Mesendoderm (in vitro differentiated cells): ENCODE measurements at regions not wholly inside any gene's neighbourhood (a gene's known extent, or its start where the extent isn't known, plus 50 kb on each side); places are given as distances from the start of the nearest gene placed in this dataset. TPM values are rescaled to one million over a fixed set of nuclear protein-coding genes. Genes with fewer than 3 reads are reported as not detected.

ENCODE experiments used
- DNase-seq: peaks from one replicate; pipeline ENCODE4 v3.0.0; 2013
- H2AK5ac ChIP-seq: 2 replicates; pipeline ENCODE4 v1.6.1; 2013; ENCODE audit warnings: low read length, inconsistent platforms
- H2BK120ac ChIP-seq: 2 replicates; pipeline ENCODE4 v1.6.1; 2013; ENCODE audit warnings: low read depth, mild to moderate bottlenecking, low read length, moderate library complexity, mixed read lengths
- H2BK15ac ChIP-seq: replicated peaks from 2 replicates; pipeline ENCODE4 v1.6.1; 2013; ENCODE audit warnings: low read depth, mild to moderate bottlenecking, moderate library complexity
- H2BK5ac ChIP-seq: 2 replicates; pipeline ENCODE4 v1.6.1; 2013; ENCODE audit warnings: low read length, inconsistent platforms
- H3K18ac ChIP-seq: 2 replicates; pipeline ENCODE4 v1.6.1; 2013; ENCODE audit warnings: mild to moderate bottlenecking, low read length, mixed read lengths
- H3K23ac ChIP-seq: one replicate; pipeline ENCODE4 v1.6.1; 2013; ENCODE audit warnings: low read length
- H3K27ac ChIP-seq: 2 replicates; pipeline ENCODE4 v1.5.1; 2013; ENCODE audit warnings: low read depth, mild to moderate bottlenecking, inconsistent platforms, low read length, moderate library complexity
- H3K27me3 ChIP-seq: 2 replicates; pipeline ENCODE4 v1.6.1; 2013; ENCODE audit warnings: low read length, control low read depth, mild to moderate bottlenecking, inconsistent platforms; ENCODE audit not compliant: insufficient read depth, poor library complexity
- H3K36me3 ChIP-seq: 2 replicates; pipeline ENCODE4 v1.6.1; 2013; ENCODE audit warnings: low read length, inconsistent platforms; ENCODE audit not compliant: control insufficient read depth, insufficient read depth
- H3K4ac ChIP-seq: one replicate; pipeline ENCODE4 v1.6.1; 2013; ENCODE audit warnings: low read depth, mild to moderate bottlenecking, low read length, moderate library complexity
- H3K4me1 ChIP-seq: 2 replicates; pipeline ENCODE4 v1.6.1; 2013; ENCODE audit warnings: low read depth, low read length, inconsistent platforms; ENCODE audit not compliant: control insufficient read depth
- H3K4me2 ChIP-seq: 2 replicates; pipeline ENCODE4 v1.6.1; 2013; ENCODE audit warnings: low read length
- H3K4me3 ChIP-seq: 2 replicates; pipeline ENCODE4 v1.5.1; 2013; ENCODE audit warnings: mild to moderate bottlenecking, low read length
- H3K56ac ChIP-seq: one replicate; pipeline ENCODE4 v1.6.1; 2013; ENCODE audit warnings: low read length
- H3K79me1 ChIP-seq: 2 replicates; pipeline ENCODE4 v1.6.1; 2013; ENCODE audit warnings: low read length, inconsistent platforms
- H3K79me2 ChIP-seq: 2 replicates; pipeline ENCODE4 v1.6.1; 2013; ENCODE audit warnings: mild to moderate bottlenecking, low read length; ENCODE audit not compliant: control insufficient read depth, insufficient read depth
- H3K9ac ChIP-seq: 2 replicates; pipeline ENCODE4 v1.6.1; 2013; ENCODE audit warnings: low read length, inconsistent platforms
- H4K5ac ChIP-seq: one replicate; pipeline ENCODE4 v1.6.1; 2013; ENCODE audit warnings: low read length
- H4K8ac ChIP-seq: one replicate; pipeline ENCODE4 v1.6.1; 2013; ENCODE audit warnings: low read depth, mild to moderate bottlenecking, control low read depth, low read length, moderate library complexity
- WGBS: extraction: QIAGEN DNeasy Blood & Tissue Kit; methylation state at CpG from one replicate; pipeline ENCODE4 v1.1.7; 2013; ENCODE audit warnings: low lambda C conversion rate, missing lambda C conversion rate; ENCODE audit not compliant: insufficient coverage; ENCODE audit errors: extremely low coverage; 5-methylcytosine and 5-hydroxymethylcytosine counted together
- small RNA-seq: library from polyadenylated mRNA; stranded (forward); fragments of <200 nt; extraction: miRNeasy Mini kit (QIAGEN cat#:217004); gene quantifications from one replicate; pipeline ENCODE3, GENCODE V24; 2013; ENCODE audit not compliant: insufficient read depth

- Histone ChIP-seq H3K4ac (no peak overlapping the region), H3K23ac (no peak overlapping the region), H4K5ac (no peak overlapping the region), H3K4me1 (no peaks in the 10 kb centered on the region), H3K4me2 (no peak overlapping the region), H3K4me3 (no peak overlapping the region), H3K79me1 (no peaks in the 10 kb centered on the region), H2BK120ac (no peak overlapping the region), H3K27ac (no peak overlapping the region), H3K36me3 (no peaks in the 10 kb centered on the region), H3K79me2 (no peaks in the 10 kb centered on the region), H4K8ac (no peak overlapping the region), H2AK5ac (no peak overlapping the region), H3K18ac (no peak overlapping the region), H3K27me3 (no peaks in the 10 kb centered on the region), H3K9ac (no peak overlapping the region), H2BK5ac (no peak overlapping the region), H2BK15ac (no peak overlapping the region), H3K56ac (no peak overlapping the region)
- no peak for DNase-seq
- no CpG with 5 or more reads among the region's 6 CpGs for WGBS
Observed at GRCh38 chr2:8628866-8629209, 53.0 kb upstream of the ID2 start.

- Histone ChIP-seq H3K4me2 (no peak overlapping the region), H3K9ac (no peak overlapping the region), H2BK5ac (no peak overlapping the region), H4K8ac (no peak overlapping the region), H3K56ac (no peak overlapping the region), H3K4me1 (no peaks in the 10 kb centered on the region), H3K23ac (no peak overlapping the region), H3K79me1 (no peaks in the 10 kb centered on the region), H3K27me3 (no peaks in the 10 kb centered on the region), H3K18ac (no peak overlapping the region), H2BK120ac (no peak overlapping the region), H3K79me2 (no peaks in the 10 kb centered on the region), H4K5ac (no peak overlapping the region), H3K4me3 (no peak overlapping the region), H3K4ac (no peak overlapping the region), H3K36me3 (no peaks in the 10 kb centered on the region), H2BK15ac (no peak overlapping the region), H2AK5ac (no peak overlapping the region), H3K27ac (no peak overlapping the region)
- no peak for DNase-seq
- no CpG with 5 or more reads among the region's 4 CpGs for WGBS
Observed at GRCh38 chr2:8629402-8629801, 52.5 kb upstream of the ID2 start.

- DNase-seq = peak; percentile 54
- no peak overlapping the region for H4K5ac ChIP-seq
- no peak overlapping the region for H2AK5ac ChIP-seq
- no peaks in the 10 kb centered on the region for H3K27me3 ChIP-seq
- no peaks in the 10 kb centered on the region for H3K4me1 ChIP-seq
- no peak overlapping the region for H3K18ac ChIP-seq
- H3K4me2 ChIP-seq = no peak overlapping the region
- H2BK15ac ChIP-seq = no peak overlapping the region
- H4K8ac ChIP-seq = no peak overlapping the region
- no peak overlapping the region for H3K4ac ChIP-seq
- H3K4me3 ChIP-seq = no peak overlapping the region
- H3K36me3 ChIP-seq = no peaks in the 10 kb centered on the region
- H2BK120ac ChIP-seq = no peak overlapping the region
- no peak overlapping the region for H3K23ac ChIP-seq
- WGBS = no CpG with 5 or more reads among the region's 21 CpGs
- H2BK5ac ChIP-seq = no peak overlapping the region
- no peaks in the 10 kb centered on the region for H3K79me1 ChIP-seq
- no peaks in the 10 kb centered on the region for H3K79me2 ChIP-seq
- no peak overlapping the region for H3K9ac ChIP-seq
- H3K27ac ChIP-seq = no peak overlapping the region
- H3K56ac ChIP-seq = peak overlapping the region; percentile 25
Observed at GRCh38 chr2:8630676-8631464, 51.0 kb upstream of the ID2 start.

DNA sequence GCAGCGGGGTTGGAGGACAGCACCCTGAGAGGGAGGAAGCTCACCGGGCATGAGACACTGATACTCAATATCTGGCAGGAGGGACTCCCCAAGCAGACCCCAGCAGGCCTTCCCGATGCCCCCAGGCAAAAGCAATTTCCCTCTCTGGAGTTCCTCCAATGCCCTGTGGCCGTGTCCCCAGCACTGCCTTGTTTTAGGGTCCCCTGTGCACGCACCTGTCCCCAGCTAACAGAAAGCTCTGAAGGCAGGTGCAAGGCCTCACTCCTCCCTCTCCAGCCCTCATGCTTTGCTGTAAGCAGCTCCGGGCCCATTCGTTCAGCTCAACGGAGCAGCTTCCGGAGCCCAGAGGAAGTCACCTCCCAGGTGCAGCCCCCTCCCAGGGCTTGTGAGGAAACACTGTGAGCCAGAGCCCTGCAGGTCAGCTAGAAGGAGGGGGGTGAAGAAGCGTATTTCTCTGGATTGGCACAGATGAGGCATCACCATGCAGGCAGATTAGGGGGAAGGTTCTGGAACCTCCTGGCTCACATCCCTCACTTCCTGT, 50.3 kb upstream of the ID2 start:
- Histone ChIP-seq H2BK120ac (no peak overlapping the region), H3K36me3 (no peaks in the 10 kb centered on the region), H2BK5ac (no peak overlapping the region), H3K27me3 (no peaks in the 10 kb centered on the region), H4K5ac (no peak overlapping the region), H3K79me1 (no peaks in the 10 kb centered on the region), H3K18ac (no peak overlapping the region), H3K4me1 (no peaks in the 10 kb centered on the region), H3K23ac (no peak overlapping the region), H3K4me2 (no peak overlapping the region), H3K4ac (no peak overlapping the region), H3K9ac (no peak overlapping the region), H3K56ac (no peak overlapping the region), H2AK5ac (no peak overlapping the region), H3K27ac (no peak overlapping the region), H2BK15ac (no peak overlapping the region), H3K4me3 (no peak overlapping the region), H4K8ac (no peak overlapping the region), H3K79me2 (no peaks in the 10 kb centered on the region)
- DNase-seq = no peak
- no CpG with 5 or more reads among the region's 10 CpGs for WGBS

Small RNAs in the stretch of these regions (small RNA-seq; reads per million reads assigned to genes)
- not detected for gene AC092580.3
- gene RNU6ATAC37P = not detected
- not detected for gene SNRPEP5
